Transverse colon (tissue), 4 donors: ENCODE measurements at regions not wholly inside any gene's neighbourhood (a gene's known extent, or its start where the extent isn't known, plus 50 kb on each side); places are given as distances from the start of the nearest gene placed in this dataset.

ENCODE experiments used
- DNase-seq: peaks from one replicate; pipeline ENCODE4 v3.0.0-alpha.2; 2019
- H3K27ac ChIP-seq, 4 donors: fragments of 200-600 bp; sonication (generic); 2 replicates each; pipeline ENCODE4 v1.5.1; 2016 to 2018; ENCODE audit warnings: inconsistent platforms in 4 of 4
- H3K27me3 ChIP-seq: fragments of 200-600 bp; sonication (generic); 2 replicates; pipeline ENCODE4 v1.5.1; 2017; ENCODE audit warnings: inconsistent platforms
- H3K36me3 ChIP-seq, 4 donors: fragments of 200-600 bp; sonication (generic); 2 replicates each; pipeline ENCODE4 v1.5.1; 2017 to 2019; ENCODE audit warnings: inconsistent platforms in 4 of 4
- H3K4me1 ChIP-seq, 4 donors: fragments of 200-600 bp; sonication (generic); 2 replicates each; pipeline ENCODE4 v1.5.1; 2017 to 2020; ENCODE audit warnings: inconsistent platforms in 4 of 4
- H3K4me3 ChIP-seq, 4 donors: fragments of 200-600 bp; sonication (generic); 1 replicate in 1 of 4; 2 replicates in 3 of 4; pipeline versions ENCODE4 v1.5.1 to v1.6.1; 2017 to 2019; ENCODE audit warnings: inconsistent platforms in 4 of 4
- H3K9me3 ChIP-seq, 2 donors: fragments of 200-600 bp; sonication (generic); 2 replicates each; pipeline ENCODE4 v1.5.1; 2017 to 2019; ENCODE audit warnings: inconsistent platforms in 2 of 2
- CTCF ChIP-seq, 5 experiments: fragments of 200-600 bp in 3 of 5; fragments of 450-650 bp in 2 of 5; sonication (generic) in 3 of 5; IDR thresholded peaks; 1 replicate in 2 of 5; 2 replicates in 3 of 5; pipeline ENCODE4 v1.5.1; 2016 to 2017; ENCODE audit warnings: antibody characterized with exemption in 5 of 5, inconsistent platforms in 3 of 5, mild to moderate bottlenecking in 2 of 5, moderate library complexity in 1 of 5
- EP300 ChIP-seq: sonication (generic); formaldehyde crosslinking; IDR thresholded peaks from one replicate; pipeline ENCODE4 v1.6.1; 2017; ENCODE audit warnings: antibody characterized with exemption, low read depth
- POLR2A ChIP-seq: fragments of 450-650 bp; IDR thresholded peaks from one replicate; pipeline ENCODE4 v1.6.1; 2016; ENCODE audit warnings: antibody characterized with exemption, mild to moderate bottlenecking, moderate library complexity
- POLR2AphosphoS5 ChIP-seq, 3 donors: sonication (generic); formaldehyde crosslinking; IDR thresholded peaks; one replicate each; pipeline ENCODE4 v1.6.1; 2016; ENCODE audit warnings: antibody characterized with exemption in 3 of 3
- WGBS, 2 donors: methylation state at CpG; one replicate each; pipeline ENCODE4 v1.1.5; 2018; ENCODE audit warnings: low coverage in 1 of 2; 5-methylcytosine and 5-hydroxymethylcytosine counted together
- in situ Hi-C, 4 donors: fragments of 200-750 bp; cut with MboI; loops; one replicate each; pipeline versions ENCODE4 v1.15.0 to v1.15.1; 2017; ENCODE audit warnings: low sequenced_read_pairs in 3 of 4, low pct_ligation_motif_present in 1 of 4, low pct_unique_long_range_greater_than_20kb in 1 of 4
- intact Hi-C: fragments of 100-400 bp; cut with DNase I; formaldehyde crosslinking; loops from one replicate; pipeline ENCODE4 v1.15.1; 2023; ENCODE audit warnings: low total_unique reads

GRCh38 chr1:57638239-57638638, 214.4 kb upstream of the DAB1 start:
- Histone ChIP-seq H3K4me3 (no peak overlapping the region), H3K27me3 (no peaks in the 10 kb centered on the region), H3K9me3 (no peaks in the 10 kb centered on the region), H3K4me1 (no peaks in the 10 kb centered on the region), H3K36me3 (no peaks in the 10 kb centered on the region), H3K27ac (no peak overlapping the region)
- DNase-seq = no peak
- 33 to 35% methylated on average over 1 of the region's 1 CpG for WGBS, 2 donors
- intact Hi-C loops = no loop called here
- TF ChIP-seq EP300 = no peak
- TF ChIP-seq CTCF (IDR thresholded peaks at IDR 0.05) = no peak
- no peak for TF ChIP-seq POLR2AphosphoS5 (IDR thresholded peaks at IDR 0.05)
- no peak for TF ChIP-seq POLR2A
- in situ Hi-C loops = no loop called here

- intact Hi-C loops = no loop called here
- no peaks in the 10 kb centered on the region for H3K27me3 ChIP-seq
- in situ Hi-C loops = no loop called here
- no peaks in the 10 kb centered on the region for H3K9me3 ChIP-seq
- no peak overlapping the region for H3K4me3 ChIP-seq
- 83% methylated on average over 1 to 2 of the region's 2 CpGs for WGBS, 2 donors
- no peaks in the 10 kb centered on the region for H3K4me1 ChIP-seq
- no peak for TF ChIP-seq EP300
- no peak for TF ChIP-seq CTCF (IDR thresholded peaks at IDR 0.05)
- TF ChIP-seq POLR2A = no peak
- TF ChIP-seq POLR2AphosphoS5 (IDR thresholded peaks at IDR 0.05) = no peak
- no peaks in the 10 kb centered on the region for H3K36me3 ChIP-seq
- DNase-seq = no peak
- H3K27ac ChIP-seq = no peak overlapping the region
Measured at GRCh38 chr1:57637155-57637554, 213.3 kb upstream of the DAB1 start.

- no peak overlapping the region for H3K27ac ChIP-seq
- H3K4me3 ChIP-seq = no peak overlapping the region
- WGBS, 2 donors = 42 to 61% methylated on average over 2 to 3 of the region's 3 CpGs
- in situ Hi-C loops = no loop called here
- intact Hi-C loops = no loop called here
- no peak for TF ChIP-seq EP300
- TF ChIP-seq POLR2A = no peak
- no peak for TF ChIP-seq POLR2AphosphoS5 (IDR thresholded peaks at IDR 0.05)
- no peak for TF ChIP-seq CTCF (IDR thresholded peaks at IDR 0.05)
- no peak for DNase-seq
- no peaks in the 10 kb centered on the region for H3K4me1 ChIP-seq
- H3K36me3 ChIP-seq = no peaks in the 10 kb centered on the region
- no peaks in the 10 kb centered on the region for H3K27me3 ChIP-seq
- H3K9me3 ChIP-seq = no peaks in the 10 kb centered on the region
Measured at GRCh38 chr1:57633881-57634280, 210.0 kb upstream of the DAB1 start.

- WGBS, 2 donors = 47% methylated on average over 4 of the region's 4 CpGs; no CpG with 5 or more reads in 1 of the 2 donors
- in situ Hi-C loops = no loop called here
Measured at GRCh38 chr1:57633056-57633455, 209.2 kb upstream of the DAB1 start.

More at GRCh38 chr1:57633056-57633455, 209.2 kb upstream of the DAB1 start:
- Histone ChIP-seq H3K4me3 (no peak overlapping the region), H3K27me3 (no peaks in the 10 kb centered on the region), H3K36me3 (no peaks in the 10 kb centered on the region), H3K9me3 (no peaks in the 10 kb centered on the region), H3K27ac (no peak overlapping the region), H3K4me1 (no peaks in the 10 kb centered on the region)
- no peak for DNase-seq
- intact Hi-C loops = no loop called here
- TF ChIP-seq CTCF (IDR thresholded peaks at IDR 0.05) (no peak), EP300 (no peak), POLR2AphosphoS5 (IDR thresholded peaks at IDR 0.05) (no peak), POLR2A (no peak)
